Immature natural killer cell (primary cell): ENCODE measurements at regions not wholly inside any gene's neighbourhood (a gene's known extent, or its start where the extent isn't known, plus 50 kb on each side); places are given as distances from the start of the nearest gene placed in this dataset.
"Not testable (repeated sequence)": the region's sequence is repeated elsewhere in the genome, so short reads cannot be mapped to it uniquely, and the experiment has no call there.

ENCODE experiments used
- DNase-seq, 3 donors: peaks; one replicate each; pipeline ENCODE4 v3.0.0; 2022; ENCODE audit warnings: mixed read lengths in 1 of 3
- H3K27ac Mint-ChIP-seq, 6 donors: one replicate each; pipeline ENCODE4 v1.8.0; 2020; ENCODE audit warnings: mixed read lengths in 6 of 6, mild to moderate bottlenecking in 5 of 6, inconsistent platforms in 4 of 6, moderate library complexity in 3 of 6
- H3K27me3 Mint-ChIP-seq, 3 donors: one replicate each; pipeline ENCODE4 v1.8.0; 2020 to 2021; ENCODE audit warnings: low read depth in 3 of 3, mild to moderate bottlenecking in 3 of 3, mixed read lengths in 3 of 3, moderate library complexity in 3 of 3, inconsistent platforms in 1 of 3
- H3K36me3 Mint-ChIP-seq, 3 donors: one replicate each; pipeline ENCODE4 v1.8.0; 2020; ENCODE audit warnings: mixed read lengths in 3 of 3, inconsistent platforms in 2 of 3, mild to moderate bottlenecking in 2 of 3
- H3K4me1 Mint-ChIP-seq, 2 donors: one replicate each; pipeline ENCODE4 v1.8.0; 2020; ENCODE audit warnings: inconsistent platforms in 2 of 2, mild to moderate bottlenecking in 2 of 2, mixed read lengths in 2 of 2, moderate library complexity in 1 of 2
- H3K4me3 Mint-ChIP-seq, 5 donors: one replicate each; pipeline ENCODE4 v1.8.0; 2020; ENCODE audit warnings: mild to moderate bottlenecking in 5 of 5, mixed read lengths in 5 of 5, inconsistent platforms in 3 of 5, moderate library complexity in 3 of 5
- H3K9me3 Mint-ChIP-seq, 6 donors: one replicate each; pipeline ENCODE4 v1.8.0; 2020; ENCODE audit warnings: mild to moderate bottlenecking in 6 of 6, mixed read lengths in 6 of 6, inconsistent platforms in 4 of 6, moderate library complexity in 3 of 6

DNA sequence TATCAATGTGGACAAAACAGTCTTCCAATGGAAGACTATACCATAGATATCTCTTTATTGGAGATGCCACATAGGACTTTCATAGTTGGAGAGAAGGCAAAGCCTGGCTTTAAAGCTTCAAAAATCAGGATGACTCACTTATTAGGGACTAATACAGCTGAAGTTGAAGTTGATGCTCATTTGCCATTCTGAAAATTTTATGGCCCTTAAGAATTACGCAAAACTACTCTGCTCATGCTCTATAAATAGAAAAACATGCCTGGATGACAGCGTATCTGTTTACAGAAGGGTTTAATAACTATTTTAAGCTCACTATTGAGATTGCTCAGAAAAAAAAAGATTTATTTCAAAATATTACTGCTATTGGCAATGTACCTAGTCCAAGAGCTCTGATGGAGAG, 155.5 kb upstream of the DST start:
- no peak overlapping the region for H3K27ac Mint-ChIP-seq
- H3K36me3 Mint-ChIP-seq: no peaks in the 10 kb centered on the region
- peaks cover 0 to 4% (median 0%) of the 10 kb centered on the region in 3 donors for H3K27me3 Mint-ChIP-seq
- DNase-seq: no peak
- no peaks in the 10 kb centered on the region for H3K9me3 Mint-ChIP-seq
- H3K4me3 Mint-ChIP-seq: no peak overlapping the region
- H3K4me1 Mint-ChIP-seq: no peaks in the 10 kb centered on the region

DNA sequence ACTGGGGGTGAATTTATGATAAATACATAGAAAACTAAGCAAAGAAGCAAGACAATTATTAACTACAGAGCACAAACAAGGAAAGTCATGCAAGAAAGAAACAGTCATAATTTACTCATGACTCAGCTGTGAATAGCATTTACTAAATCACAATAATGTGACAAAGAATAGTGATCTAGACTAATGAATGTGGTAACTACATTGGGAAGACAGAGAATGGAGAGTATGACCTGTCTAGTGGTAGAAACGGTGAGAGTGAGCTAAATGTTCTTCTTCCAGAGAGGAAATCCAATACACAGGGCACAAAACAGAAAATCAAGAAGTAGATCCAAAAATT, 153.5 kb upstream of the DST start:
- Mint-ChIP-seq H3K4me3 (no peak overlapping the region), H3K4me1 (no peaks in the 10 kb centered on the region), H3K27ac (no peak overlapping the region), H3K27me3 (peaks cover 0 to 6% (median 0%) of the 10 kb centered on the region in 3 donors), H3K9me3 (no peaks in the 10 kb centered on the region), H3K36me3 (no peaks in the 10 kb centered on the region)
- DNase-seq: no peak

- Mint-ChIP-seq H3K4me3 (no peak overlapping the region), H3K4me1 (no peaks in the 10 kb centered on the region), H3K27me3 (peaks cover 0 to 7% (median 0%) of the 10 kb centered on the region in 3 donors), H3K27ac (no peak overlapping the region), H3K36me3 (no peaks in the 10 kb centered on the region), H3K9me3 (no peaks in the 10 kb centered on the region)
- DNase-seq: no peak
These were observed 152.9 kb upstream of the DST start for GRCh38 chr6:56795466-56796195.

DNA sequence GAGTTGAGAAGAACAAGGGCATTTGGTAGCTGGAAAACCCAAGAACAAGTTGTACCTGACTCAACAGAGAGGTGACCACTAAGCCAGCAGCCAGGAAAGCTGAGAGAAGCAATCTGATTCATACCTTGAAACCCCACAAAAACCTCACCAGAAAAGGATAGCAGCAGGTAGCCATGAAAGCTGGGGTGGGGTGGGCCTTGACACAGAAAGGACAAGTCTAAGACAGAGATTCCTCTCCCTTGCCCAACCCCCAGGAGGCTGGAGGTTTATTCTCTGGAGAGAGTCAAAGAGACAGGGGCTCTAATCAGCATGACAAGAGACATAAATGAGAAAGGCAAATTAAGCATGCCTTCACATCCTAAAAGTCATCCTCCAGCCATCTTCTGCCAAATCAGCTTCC, 151.7 kb upstream of the DST start:
- no peak for DNase-seq
- H3K4me1 Mint-ChIP-seq: no peaks in the 10 kb centered on the region
- H3K27me3 Mint-ChIP-seq: peaks cover 0 to 7% (median 0%) of the 10 kb centered on the region in 3 donors
- H3K27ac Mint-ChIP-seq: no peak overlapping the region
- no peak overlapping the region for H3K4me3 Mint-ChIP-seq
- no peaks in the 10 kb centered on the region for H3K36me3 Mint-ChIP-seq
- no peaks in the 10 kb centered on the region for H3K9me3 Mint-ChIP-seq

DNA sequence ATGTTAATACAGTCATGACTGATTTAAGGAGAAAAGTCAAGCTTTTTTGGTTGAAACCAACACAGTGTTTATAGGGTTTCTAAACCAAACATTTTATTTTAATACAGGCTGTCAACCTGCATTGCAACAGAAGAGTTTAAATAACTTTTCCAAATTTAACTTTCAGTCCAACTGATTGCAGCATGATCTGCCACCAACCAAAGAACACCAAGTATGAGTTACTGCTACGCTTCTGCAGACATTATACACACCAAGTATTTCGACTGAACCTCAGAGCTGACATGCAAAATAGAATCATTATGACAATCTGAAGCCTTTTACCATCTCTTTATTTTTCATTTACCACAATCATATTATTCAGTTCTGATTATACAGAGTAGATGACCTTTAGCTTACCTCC, 151.2 kb upstream of the DST start:
- Mint-ChIP-seq H3K27ac (no peak overlapping the region), H3K36me3 (no peaks in the 10 kb centered on the region), H3K4me1 (no peaks in the 10 kb centered on the region), H3K4me3 (no peak overlapping the region), H3K9me3 (no peaks in the 10 kb centered on the region), H3K27me3 (peaks cover 0 to 7% (median 0%) of the 10 kb centered on the region in 3 donors)
- no peak for DNase-seq

GRCh38 chr6:56790414-56790813, 147.7 kb upstream of the DST start:
- Mint-ChIP-seq H3K36me3 (peaks cover 0 to 4% (median 3%) of the 10 kb centered on the region in 3 donors), H3K9me3 (peaks cover 0 to 5% (median 0%) of the 10 kb centered on the region in 6 donors), H3K4me3 (no peak overlapping the region), H3K27me3 (peaks cover 0 to 10% (median 0%) of the 10 kb centered on the region in 3 donors), H3K27ac (no peak overlapping the region), H3K4me1 (no peaks in the 10 kb centered on the region)
- DNase-seq: no peak

- Mint-ChIP-seq H3K27ac (no peak overlapping the region), H3K9me3 (peaks cover 0 to 5% (median 0%) of the 10 kb centered on the region in 6 donors), H3K4me3 (no peak overlapping the region), H3K4me1 (no peaks in the 10 kb centered on the region), H3K36me3 (peaks cover 0 to 4% (median 3%) of the 10 kb centered on the region in 3 donors), H3K27me3 (peaks cover 0 to 8% (median 0%) of the 10 kb centered on the region in 3 donors)
- DNase-seq: no peak
These were observed 147.2 kb upstream of the DST start for GRCh38 chr6:56789879-56790278.

DNA sequence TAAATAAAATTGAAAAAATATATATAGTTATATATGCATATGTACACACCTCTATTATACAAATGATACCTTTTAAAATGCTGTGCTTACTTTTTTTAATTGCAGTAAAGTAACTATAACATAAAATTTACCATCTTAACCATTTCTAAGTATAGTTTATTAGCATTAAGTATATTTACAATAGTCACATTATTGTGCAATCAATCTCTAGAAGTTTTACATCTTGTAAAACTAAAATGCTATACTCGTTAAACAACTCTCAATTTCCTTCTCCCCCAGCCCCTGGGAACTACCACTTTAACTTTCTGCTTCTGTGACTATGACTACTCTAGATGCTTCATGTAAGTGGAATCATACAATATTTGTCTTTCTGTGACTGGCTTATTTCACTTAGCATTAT, 146.7 kb upstream of the DST start:
- Mint-ChIP-seq H3K4me3 (no peak overlapping the region), H3K4me1 (no peaks in the 10 kb centered on the region), H3K27ac (no peak overlapping the region), H3K36me3 (peaks cover 0 to 4% (median 3%) of the 10 kb centered on the region in 3 donors), H3K27me3 (peaks cover 0 to 6% (median 0%) of the 10 kb centered on the region in 3 donors), H3K9me3 (peaks cover 0 to 5% (median under 1%) of the 10 kb centered on the region in 6 donors)
- no peak for DNase-seq

- peaks cover 0 to 6% (median 3%) of the 10 kb centered on the region in 6 donors for H3K9me3 Mint-ChIP-seq
- H3K4me3 Mint-ChIP-seq: no peak overlapping the region
- no peaks in the 10 kb centered on the region for H3K4me1 Mint-ChIP-seq
These were observed 144.5 kb upstream of the DST start for GRCh38 chr6:56787209-56787608.

DNA sequence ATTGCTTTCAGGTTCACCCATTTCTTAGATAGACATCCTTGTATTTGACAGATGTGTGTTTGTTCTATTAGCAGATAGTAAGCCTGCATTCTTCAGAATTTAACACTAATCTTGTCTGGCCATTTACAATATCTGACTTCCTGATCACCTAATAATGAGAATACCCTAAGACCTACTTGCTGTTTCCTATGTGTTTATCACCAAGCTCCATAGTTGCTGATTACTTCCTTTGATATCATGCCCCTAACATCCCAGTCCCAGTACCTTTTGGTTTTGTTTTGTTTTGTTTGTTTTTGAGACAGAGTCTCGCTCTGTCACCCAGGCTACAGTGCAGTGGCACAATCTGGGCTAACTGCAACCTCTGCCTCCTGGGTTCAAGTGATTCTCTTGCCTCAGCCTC, 143.6 kb upstream of the DST start:
- Mint-ChIP-seq H3K27me3 (peaks cover 0 to 4% (median 0%) of the 10 kb centered on the region in 3 donors), H3K27ac (no peak overlapping the region), H3K4me1 (no peaks in the 10 kb centered on the region), H3K36me3 (peaks cover 0 to 4% (median 3%) of the 10 kb centered on the region in 3 donors), H3K4me3 (no peak overlapping the region), H3K9me3 (peaks cover 0 to 6% (median 3%) of the 10 kb centered on the region in 6 donors)
- DNase-seq: no peak

More at GRCh38 chr6:56787209-56787608, 144.5 kb upstream of the DST start:
- H3K27me3 Mint-ChIP-seq: peaks cover 0 to 4% (median 0%) of the 10 kb centered on the region in 3 donors
- peaks cover 0 to 4% (median 3%) of the 10 kb centered on the region in 3 donors for H3K36me3 Mint-ChIP-seq
- DNase-seq: no peak
- H3K27ac Mint-ChIP-seq: no peak overlapping the region

DNA sequence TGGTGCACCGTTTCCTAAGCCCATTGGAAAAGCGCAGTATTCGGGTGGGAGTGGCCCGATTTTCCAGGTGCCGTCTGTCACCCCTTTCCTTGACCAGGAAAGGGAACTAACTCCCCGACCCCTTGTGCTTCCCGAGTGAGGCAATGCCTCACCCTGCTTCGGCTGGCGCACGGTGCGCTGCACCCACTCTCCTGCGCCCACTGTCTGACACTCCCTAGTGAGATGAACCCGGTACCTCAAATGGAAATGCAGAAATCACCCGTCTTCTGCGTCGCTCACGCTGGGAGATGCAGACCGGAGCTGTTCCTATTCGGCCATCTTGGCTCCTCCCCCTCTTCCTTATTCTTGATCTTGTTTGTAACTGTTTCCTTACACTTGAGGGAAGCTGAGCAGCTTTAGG, 142.8 kb upstream of the DST start:
- H3K4me1 Mint-ChIP-seq, H3K27me3 Mint-ChIP-seq, H3K9me3 Mint-ChIP-seq, DNase-seq, H3K36me3 Mint-ChIP-seq, H3K27ac Mint-ChIP-seq, H3K4me3 Mint-ChIP-seq: not testable (repeated sequence)

- H3K4me3 Mint-ChIP-seq, H3K27ac Mint-ChIP-seq, H3K36me3 Mint-ChIP-seq, DNase-seq, H3K4me1 Mint-ChIP-seq, H3K9me3 Mint-ChIP-seq, H3K27me3 Mint-ChIP-seq: not testable (repeated sequence)
These were observed 137.4 kb upstream of the DST start for GRCh38 chr6:56780109-56780508.

DNA sequence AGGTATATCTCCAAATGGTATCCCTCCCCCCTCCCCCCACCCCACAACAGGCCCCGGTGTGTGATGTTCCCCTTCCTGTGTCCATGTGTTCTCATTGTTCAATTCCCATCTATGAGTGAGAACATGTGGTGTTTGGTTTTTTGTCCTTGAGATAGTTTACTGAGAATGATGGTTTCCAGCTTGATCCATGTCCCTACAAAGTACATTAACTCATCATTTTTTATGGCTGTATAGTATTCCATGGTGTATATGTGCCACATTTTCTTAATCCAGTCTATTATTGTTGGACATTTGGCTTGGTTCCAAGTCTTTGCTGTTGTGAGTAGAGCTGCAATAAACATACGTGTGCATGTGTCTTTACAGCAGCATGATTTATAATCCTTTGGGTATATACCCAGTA, 135.8 kb upstream of the DST start:
- H3K4me1 Mint-ChIP-seq, H3K27me3 Mint-ChIP-seq, H3K36me3 Mint-ChIP-seq, H3K9me3 Mint-ChIP-seq, DNase-seq, H3K27ac Mint-ChIP-seq, H3K4me3 Mint-ChIP-seq: not testable (repeated sequence)

DNA sequence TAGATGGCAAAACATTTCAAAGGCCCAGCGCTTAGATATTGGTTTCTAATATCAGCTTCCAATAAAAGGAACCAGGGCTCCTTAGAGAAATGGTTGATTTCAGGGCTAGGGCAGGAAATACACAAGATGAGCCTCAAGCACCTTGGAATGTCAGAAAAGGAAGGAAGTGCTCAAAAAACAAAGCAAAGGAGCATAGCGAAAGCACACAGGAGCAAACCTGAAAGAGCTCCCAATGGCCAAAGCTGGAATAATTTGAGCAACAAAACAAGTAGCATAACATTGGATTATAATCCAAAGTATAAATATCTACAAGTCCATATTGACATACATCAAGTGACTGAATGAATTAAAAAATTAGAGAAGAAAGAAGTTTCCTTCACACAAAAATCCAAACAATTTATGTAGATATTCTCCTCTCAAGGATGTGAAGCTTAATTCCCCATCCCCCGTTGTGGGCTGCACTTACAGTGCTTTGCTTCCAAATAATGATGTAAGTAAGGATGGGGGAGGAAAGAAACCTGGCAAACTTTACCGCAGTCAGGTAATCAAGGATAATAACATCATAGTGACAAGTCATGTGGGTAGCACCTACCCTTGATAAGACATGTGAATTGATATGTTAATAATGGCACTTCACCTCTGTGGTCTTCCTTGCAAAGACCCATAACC, 132.9 kb upstream of the DST start:
- peaks cover 0 to 2% (median 0%) of the 10 kb centered on the region in 6 donors for H3K9me3 Mint-ChIP-seq
- no peak overlapping the region for H3K4me3 Mint-ChIP-seq
- no peak overlapping the region for H3K27ac Mint-ChIP-seq
- H3K4me1 Mint-ChIP-seq: peaks cover 0 to 6% of the 10 kb centered on the region in 2 donors
- no peaks in the 10 kb centered on the region for H3K27me3 Mint-ChIP-seq
- DNase-seq: no peak
- H3K36me3 Mint-ChIP-seq: no peaks in the 10 kb centered on the region
